ENCODE measurements at regions not wholly inside any gene's neighbourhood (a gene's known extent, or its start where the extent isn't known, plus 50 kb on each side); places are given as distances from the start of the nearest gene placed in this dataset.
"Not testable (repeated sequence)": the region's sequence is repeated elsewhere in the genome, so short reads cannot be mapped to it uniquely, and the experiment has no call there.

- intact Hi-C loops (cut with DNase I, micrococcal nuclease): no loop called here
- POLR2A ChIA-PET: no interaction called here
Measured at GRCh38 chr14:81618695-81619094, 85.0 kb upstream of the SEL1L start.

DNA sequence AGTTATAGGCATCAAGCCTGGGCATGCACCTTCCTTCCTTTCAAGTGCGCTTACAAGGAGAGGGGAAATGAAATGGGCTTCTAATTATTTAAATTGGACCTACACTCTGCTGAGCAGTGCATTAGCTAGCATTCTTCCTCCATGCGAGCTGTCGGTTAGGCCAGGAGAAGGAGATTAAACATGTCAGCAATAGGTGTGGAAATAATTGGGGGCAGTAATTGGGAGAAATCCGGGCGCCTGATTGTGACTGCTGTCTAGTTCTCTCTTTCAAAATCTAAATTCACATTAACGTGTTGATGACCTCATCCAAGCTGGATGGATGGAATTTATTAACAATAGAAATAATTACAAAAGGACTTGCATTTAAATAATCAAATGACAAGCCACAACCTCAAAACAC, 86.2 kb upstream of the SEL1L start:
- H3K9me3 Mint-ChIP-seq: no peaks in the 10 kb centered on the region
- intact Hi-C loops (cut with DNase I, micrococcal nuclease): no loop called here
- no peak overlapping the region for H3K27ac Mint-ChIP-seq
- H3K4me1 Mint-ChIP-seq (ENCODE audit: low read depth): no peaks in the 10 kb centered on the region
- H3K36me3 Mint-ChIP-seq (ENCODE audit: low read depth): no peaks in the 10 kb centered on the region
- no peak overlapping the region for H3K4me3 ChIP-seq (ENCODE audit: low read length)
- TF ChIP-seq, protein P1, sequence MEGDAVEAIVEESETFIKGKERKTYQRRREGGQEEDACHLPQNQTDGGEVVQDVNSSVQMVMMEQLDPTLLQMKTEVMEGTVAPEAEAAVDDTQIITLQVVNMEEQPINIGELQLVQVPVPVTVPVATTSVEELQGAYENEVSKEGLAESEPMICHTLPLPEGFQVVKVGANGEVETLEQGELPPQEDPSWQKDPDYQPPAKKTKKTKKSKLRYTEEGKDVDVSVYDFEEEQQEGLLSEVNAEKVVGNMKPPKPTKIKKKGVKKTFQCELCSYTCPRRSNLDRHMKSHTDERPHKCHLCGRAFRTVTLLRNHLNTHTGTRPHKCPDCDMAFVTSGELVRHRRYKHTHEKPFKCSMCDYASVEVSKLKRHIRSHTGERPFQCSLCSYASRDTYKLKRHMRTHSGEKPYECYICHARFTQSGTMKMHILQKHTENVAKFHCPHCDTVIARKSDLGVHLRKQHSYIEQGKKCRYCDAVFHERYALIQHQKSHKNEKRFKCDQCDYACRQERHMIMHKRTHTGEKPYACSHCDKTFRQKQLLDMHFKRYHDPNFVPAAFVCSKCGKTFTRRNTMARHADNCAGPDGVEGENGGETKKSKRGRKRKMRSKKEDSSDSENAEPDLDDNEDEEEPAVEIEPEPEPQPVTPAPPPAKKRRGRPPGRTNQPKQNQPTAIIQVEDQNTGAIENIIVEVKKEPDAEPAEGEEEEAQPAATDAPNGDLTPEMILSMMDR (IDR thresholded peaks at IDR 0.05): no peak
- H3K27ac ChIP-seq (ENCODE audit: low read depth in 1 of 2, low read length in 2 of 2): no peak overlapping the region
- H3K4me1 ChIP-seq (ENCODE audit: insufficient read depth, low read length): no peaks in the 10 kb centered on the region
- no peak overlapping the region for H3K4me3 Mint-ChIP-seq
- no peaks in the 10 kb centered on the region for H3K36me3 ChIP-seq (ENCODE audit: insufficient read depth, low read length)
- H3K27me3 Mint-ChIP-seq: peaks cover 22% of the 10 kb centered on the region
- DNase-seq (no peak), ATAC-seq (ENCODE audit: poor library complexity) (no peak)
- peaks cover 0 to 7% of the 10 kb centered on the region in 2 experiments for H3K9me3 ChIP-seq (ENCODE audit: control insufficient read depth in 1 of 2, insufficient read depth in 1 of 2, low read length in 2 of 2)
- no peaks in the 10 kb centered on the region for H3K27me3 ChIP-seq (ENCODE audit: control insufficient read depth in 1 of 2, insufficient read depth in 2 of 2, low read length in 2 of 2)
- CTCF ChIA-PET: no interaction called here
- POLR2A ChIA-PET: no interaction called here

More at GRCh38 chr14:81618695-81619094, 85.0 kb upstream of the SEL1L start:
- Mint-ChIP-seq H3K4me3 (no peak overlapping the region), H3K4me1 (ENCODE audit: low read depth) (no peaks in the 10 kb centered on the region), H3K27me3 (peaks cover 22% of the 10 kb centered on the region), H3K27ac (no peak overlapping the region), H3K9me3 (no peaks in the 10 kb centered on the region), H3K36me3 (ENCODE audit: low read depth) (no peaks in the 10 kb centered on the region)
- H3K4me1 ChIP-seq (ENCODE audit: insufficient read depth, low read length): no peaks in the 10 kb centered on the region
- no peak overlapping the region for H3K4me3 ChIP-seq (ENCODE audit: low read length)
- no peak overlapping the region for H3K27ac ChIP-seq (ENCODE audit: low read depth in 1 of 2, low read length in 2 of 2)
- CTCF ChIA-PET: no interaction called here
- peaks cover 0 to 3% of the 10 kb centered on the region in 2 experiments for H3K9me3 ChIP-seq (ENCODE audit: control insufficient read depth in 1 of 2, insufficient read depth in 1 of 2, low read length in 2 of 2)
- no peaks in the 10 kb centered on the region for H3K27me3 ChIP-seq (ENCODE audit: control insufficient read depth in 1 of 2, insufficient read depth in 2 of 2, low read length in 2 of 2)
- TF ChIP-seq, protein P1 (IDR thresholded peaks at IDR 0.05): no peak
- H3K36me3 ChIP-seq (ENCODE audit: insufficient read depth, low read length): no peaks in the 10 kb centered on the region
- ATAC-seq (ENCODE audit: poor library complexity) (no peak), DNase-seq (no peak)

- H3K4me3 ChIP-seq (ENCODE audit: low read length); H3K27ac ChIP-seq (ENCODE audit: low read depth in 1 of 2, low read length in 2 of 2); intact Hi-C loops (cut with DNase I, micrococcal nuclease); H3K4me3 Mint-ChIP-seq; H3K27me3 ChIP-seq (ENCODE audit: control insufficient read depth in 1 of 2, insufficient read depth in 2 of 2, low read length in 2 of 2); H3K36me3 Mint-ChIP-seq (ENCODE audit: low read depth); H3K4me1 ChIP-seq (ENCODE audit: insufficient read depth, low read length); H3K9me3 Mint-ChIP-seq; CTCF ChIA-PET; ATAC-seq (ENCODE audit: poor library complexity); POLR2A ChIA-PET; H3K36me3 ChIP-seq (ENCODE audit: insufficient read depth, low read length); DNase-seq; H3K27ac Mint-ChIP-seq; H3K27me3 Mint-ChIP-seq; H3K4me1 Mint-ChIP-seq (ENCODE audit: low read depth); H3K9me3 ChIP-seq (ENCODE audit: control insufficient read depth in 1 of 2, insufficient read depth in 1 of 2, low read length in 2 of 2): not testable (repeated sequence)
Measured at GRCh38 chr14:81623771-81624396, 90.2 kb upstream of the SEL1L start.

DNA sequence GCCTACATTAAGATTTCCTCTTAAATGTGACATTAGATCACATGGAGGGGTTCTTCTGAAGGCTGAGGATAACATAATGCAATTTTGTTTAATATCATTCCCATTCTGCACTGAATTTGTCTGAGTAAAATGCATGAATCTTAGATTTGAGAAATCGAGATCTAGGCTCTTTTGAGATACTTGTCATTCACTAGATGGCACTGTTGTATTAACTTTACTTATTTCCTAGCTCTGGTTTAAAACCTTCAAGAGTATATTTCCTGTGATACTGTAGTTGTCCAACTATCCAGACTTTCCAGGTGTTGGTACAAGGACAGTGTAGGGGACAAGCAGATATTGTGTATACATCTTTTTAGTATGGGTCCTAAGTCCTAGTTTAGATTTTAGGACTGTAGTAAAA, 91.7 kb upstream of the SEL1L start:
- intact Hi-C loops (cut with DNase I, micrococcal nuclease): no loop called here
- Mint-ChIP-seq H3K27ac (no peak overlapping the region), H3K4me1 (ENCODE audit: low read depth) (no peaks in the 10 kb centered on the region), H3K27me3 (no peaks in the 10 kb centered on the region), H3K36me3 (ENCODE audit: low read depth) (no peaks in the 10 kb centered on the region), H3K9me3 (no peaks in the 10 kb centered on the region), H3K4me3 (no peak overlapping the region)
- Histone ChIP-seq H3K4me3 (ENCODE audit: low read length) (no peak overlapping the region), H3K27me3 (ENCODE audit: control insufficient read depth in 1 of 2, insufficient read depth in 2 of 2, low read length in 2 of 2) (no peaks in the 10 kb centered on the region), H3K9me3 (ENCODE audit: control insufficient read depth in 1 of 2, insufficient read depth in 1 of 2, low read length in 2 of 2) (peaks cover 0 to 7% of the 10 kb centered on the region in 2 experiments), H3K4me1 (ENCODE audit: insufficient read depth, low read length) (no peaks in the 10 kb centered on the region), H3K36me3 (ENCODE audit: insufficient read depth, low read length) (no peaks in the 10 kb centered on the region), H3K27ac (ENCODE audit: low read depth in 1 of 2, low read length in 2 of 2) (no peak overlapping the region)
- ChIA-PET CTCF (no interaction called here), POLR2A (no interaction called here)
- TF ChIP-seq, protein P1 (IDR thresholded peaks at IDR 0.05): no peak
- no peak for ATAC-seq (ENCODE audit: poor library complexity)
- DNase-seq: peak in 2 of 14 experiments; percentile 3 to 13

All from CD4-positive, alpha-beta T cell (primary cell).